Neural crest cell (in vitro differentiated cells): ENCODE measurements at regions not wholly inside any gene's neighbourhood (a gene's known extent, or its start where the extent isn't known, plus 50 kb on each side); places are given as distances from the start of the nearest gene placed in this dataset.

Source experiments
- DNase-seq: peaks from one replicate; pipeline ENCODE4 v3.0.0; 2021; ENCODE audit warnings: low read depth, mixed read lengths, low spot score
- H3K27ac Mint-ChIP-seq: one replicate; pipeline ENCODE4 v1.8.0; 2021; ENCODE audit warnings: mild to moderate bottlenecking, mixed read lengths; ENCODE audit not compliant: unreplicated experiment
- H3K27me3 Mint-ChIP-seq: 2 replicates; pipeline ENCODE4 v1.8.0; 2021; ENCODE audit warnings: low read depth, mild to moderate bottlenecking, mixed read lengths
- H3K36me3 Mint-ChIP-seq: 2 replicates; pipeline ENCODE4 v1.8.0; 2021; ENCODE audit warnings: low read depth, mild to moderate bottlenecking, mixed read lengths
- H3K4me1 Mint-ChIP-seq: 2 replicates; pipeline ENCODE4 v1.8.0; 2021; ENCODE audit warnings: mixed read lengths
- H3K4me3 Mint-ChIP-seq: one replicate; pipeline ENCODE4 v1.8.0; 2021; ENCODE audit warnings: mild to moderate bottlenecking, mixed read lengths
- H3K9me3 Mint-ChIP-seq: 2 replicates; pipeline ENCODE4 v1.8.0; 2021; ENCODE audit warnings: mixed read lengths
- CTCF ChIP-seq: fragments of 200-600 bp; sonication (generic); conservative IDR thresholded peaks from 2 replicates; pipeline ENCODE4 v1.5.0; 2021; ENCODE audit warnings: antibody characterized with exemption, mild to moderate bottlenecking

- Mint-ChIP-seq H3K9me3 (no peaks in the 10 kb centered on the region), H3K4me1 (peaks cover 8% of the 10 kb centered on the region), H3K4me3 (no peak overlapping the region), H3K27ac (no peak overlapping the region), H3K36me3 (no peaks in the 10 kb centered on the region), H3K27me3 (no peaks in the 10 kb centered on the region)
- DNase-seq: no peak
- TF ChIP-seq CTCF: no peak
Measured at GRCh38 chr4:30863021-30863420, 142.9 kb downstream of the PCDH7 start.

GRCh38 chr4:30865691-30866090, 145.5 kb downstream of the PCDH7 start:
- no peaks in the 10 kb centered on the region for H3K36me3 Mint-ChIP-seq
- no peak for TF ChIP-seq CTCF
- H3K4me1 Mint-ChIP-seq: peaks cover 8% of the 10 kb centered on the region
- no peak overlapping the region for H3K27ac Mint-ChIP-seq
- no peaks in the 10 kb centered on the region for H3K9me3 Mint-ChIP-seq
- no peak for DNase-seq
- H3K27me3 Mint-ChIP-seq: no peaks in the 10 kb centered on the region
- H3K4me3 Mint-ChIP-seq: no peak overlapping the region

GRCh38 chr4:30866346-30866745, 146.2 kb downstream of the PCDH7 start:
- TF ChIP-seq CTCF: no peak
- Mint-ChIP-seq H3K27me3 (no peaks in the 10 kb centered on the region), H3K27ac (no peak overlapping the region), H3K4me3 (no peak overlapping the region), H3K4me1 (peaks cover 8% of the 10 kb centered on the region), H3K36me3 (no peaks in the 10 kb centered on the region), H3K9me3 (no peaks in the 10 kb centered on the region)
- DNase-seq: no peak

DNA sequence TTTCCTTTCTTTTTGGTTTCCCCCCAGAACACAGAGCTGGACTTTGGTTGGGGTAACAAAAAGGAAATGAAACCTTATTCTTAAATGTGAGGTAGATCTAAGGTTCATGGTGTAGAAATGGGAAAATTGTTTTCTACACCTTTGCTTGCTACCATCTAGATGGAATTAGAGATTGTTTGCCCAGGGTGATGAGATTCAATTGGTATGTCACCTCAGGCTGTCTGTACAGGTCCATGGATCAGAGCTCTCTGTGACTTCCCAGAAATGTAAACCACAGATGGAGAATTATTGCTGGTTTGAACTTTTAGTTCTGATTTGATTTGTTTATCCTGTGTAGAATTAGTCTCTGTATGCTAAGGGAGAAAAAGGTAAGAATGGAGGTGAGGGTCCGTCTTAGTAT, 146.7 kb downstream of the PCDH7 start:
- Mint-ChIP-seq H3K27ac (no peak overlapping the region), H3K36me3 (no peaks in the 10 kb centered on the region), H3K4me3 (no peak overlapping the region), H3K27me3 (no peaks in the 10 kb centered on the region), H3K9me3 (peaks cover 2% of the 10 kb centered on the region), H3K4me1 (peaks cover 8% of the 10 kb centered on the region)
- no peak for DNase-seq
- no peak for TF ChIP-seq CTCF

GRCh38 chr4:30867427-30867826, 147.3 kb downstream of the PCDH7 start:
- no peak for TF ChIP-seq CTCF
- H3K27me3 Mint-ChIP-seq: no peaks in the 10 kb centered on the region
- H3K4me1 Mint-ChIP-seq: peaks cover 8% of the 10 kb centered on the region
- H3K4me3 Mint-ChIP-seq: no peak overlapping the region
- peaks cover 3% of the 10 kb centered on the region for H3K9me3 Mint-ChIP-seq
- no peak overlapping the region for H3K27ac Mint-ChIP-seq
- no peaks in the 10 kb centered on the region for H3K36me3 Mint-ChIP-seq
- DNase-seq: no peak
